ENCODE measurements at regions not wholly inside any gene's neighbourhood (a gene's known extent, or its start where the extent isn't known, plus 50 kb on each side); places are given as distances from the start of the nearest gene placed in this dataset.
"Not testable (repeated sequence)": the region's sequence is repeated elsewhere in the genome, so short reads cannot be mapped to it uniquely, and the experiment has no call there.

GRCh38 chr16:17744921-17745572 lies 274.3 kb upstream of the XYLT1 start:
- ChIA-PET CTCF (no interaction called here), POLR2A (no interaction called here)
- H3K9me3 Mint-ChIP-seq: peaks cover 5% of the 10 kb centered on the region
- H3K27me3 Mint-ChIP-seq: peaks cover 9% of the 10 kb centered on the region
- no peaks in the 10 kb centered on the region for H3K36me3 Mint-ChIP-seq (ENCODE audit: low read depth)
- ATAC-seq (ENCODE audit: low read depth) (no peak), DNase-seq (no peak)
- TF ChIP-seq, protein P1, sequence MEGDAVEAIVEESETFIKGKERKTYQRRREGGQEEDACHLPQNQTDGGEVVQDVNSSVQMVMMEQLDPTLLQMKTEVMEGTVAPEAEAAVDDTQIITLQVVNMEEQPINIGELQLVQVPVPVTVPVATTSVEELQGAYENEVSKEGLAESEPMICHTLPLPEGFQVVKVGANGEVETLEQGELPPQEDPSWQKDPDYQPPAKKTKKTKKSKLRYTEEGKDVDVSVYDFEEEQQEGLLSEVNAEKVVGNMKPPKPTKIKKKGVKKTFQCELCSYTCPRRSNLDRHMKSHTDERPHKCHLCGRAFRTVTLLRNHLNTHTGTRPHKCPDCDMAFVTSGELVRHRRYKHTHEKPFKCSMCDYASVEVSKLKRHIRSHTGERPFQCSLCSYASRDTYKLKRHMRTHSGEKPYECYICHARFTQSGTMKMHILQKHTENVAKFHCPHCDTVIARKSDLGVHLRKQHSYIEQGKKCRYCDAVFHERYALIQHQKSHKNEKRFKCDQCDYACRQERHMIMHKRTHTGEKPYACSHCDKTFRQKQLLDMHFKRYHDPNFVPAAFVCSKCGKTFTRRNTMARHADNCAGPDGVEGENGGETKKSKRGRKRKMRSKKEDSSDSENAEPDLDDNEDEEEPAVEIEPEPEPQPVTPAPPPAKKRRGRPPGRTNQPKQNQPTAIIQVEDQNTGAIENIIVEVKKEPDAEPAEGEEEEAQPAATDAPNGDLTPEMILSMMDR (IDR thresholded peaks at IDR 0.05): no peak
- H3K27ac Mint-ChIP-seq: no peak overlapping the region
- H3K4me1 Mint-ChIP-seq: no peaks in the 10 kb centered on the region
- intact Hi-C loops (cut with micrococcal nuclease): no loop called here
- no peak overlapping the region for H3K4me3 Mint-ChIP-seq

DNA sequence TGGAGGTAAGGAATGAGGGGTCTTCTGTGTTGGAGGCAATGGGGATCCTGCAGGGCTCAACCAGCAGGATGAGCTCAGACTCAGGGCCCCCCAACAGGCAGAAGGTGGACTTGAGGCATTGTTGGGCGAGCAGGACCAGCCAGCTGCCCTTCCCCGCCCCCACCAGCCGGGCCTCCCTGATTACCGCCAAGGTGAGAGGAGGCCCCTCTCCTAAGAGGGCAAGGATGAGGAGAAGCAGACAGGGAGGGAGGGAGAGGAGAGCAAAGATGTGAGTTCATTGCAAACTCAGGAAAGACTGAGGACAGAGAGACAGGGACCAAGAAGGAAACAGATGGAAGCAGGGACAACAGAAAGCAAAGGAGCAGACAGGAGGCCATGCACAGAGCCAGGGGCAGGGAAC lies 272.8 kb upstream of the XYLT1 start:
- Mint-ChIP-seq H3K4me1 (no peaks in the 10 kb centered on the region), H3K9me3 (no peaks in the 10 kb centered on the region), H3K36me3 (ENCODE audit: low read depth) (no peaks in the 10 kb centered on the region), H3K27ac (no peak overlapping the region), H3K27me3 (peaks cover 4% of the 10 kb centered on the region), H3K4me3 (no peak overlapping the region)
- CTCF ChIA-PET: no interaction called here
- TF ChIP-seq, protein P1 (IDR thresholded peaks at IDR 0.05): no peak
- DNase-seq: no peak
- ATAC-seq (ENCODE audit: low read depth): no peak
- intact Hi-C loops (cut with micrococcal nuclease): no loop called here
- POLR2A ChIA-PET: no interaction called here

DNA sequence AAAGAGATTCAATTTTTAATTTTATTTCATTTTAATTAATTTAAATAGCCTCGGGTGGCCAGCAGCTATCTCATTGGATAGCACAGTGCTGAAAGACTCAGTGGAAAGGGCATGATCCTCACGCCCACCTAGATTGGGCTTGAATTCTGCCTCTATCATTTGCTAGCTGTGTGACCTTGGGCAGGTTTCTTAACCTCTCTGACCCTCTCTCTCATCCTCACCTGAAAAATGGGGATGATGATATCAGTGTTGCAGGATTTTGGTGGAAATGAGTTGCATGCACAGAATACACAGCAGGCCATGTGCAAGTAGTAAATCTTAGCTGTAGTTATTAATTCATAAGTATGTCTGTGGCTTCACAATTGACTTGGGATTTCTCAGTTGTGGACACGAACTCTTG lies 272.4 kb upstream of the XYLT1 start:
- TF ChIP-seq, protein P1 (IDR thresholded peaks at IDR 0.05): no peak
- H3K4me1 Mint-ChIP-seq: no peaks in the 10 kb centered on the region
- no peak overlapping the region for H3K27ac Mint-ChIP-seq
- peaks cover 4% of the 10 kb centered on the region for H3K27me3 Mint-ChIP-seq
- ChIA-PET CTCF (no interaction called here), POLR2A (no interaction called here)
- intact Hi-C loops (cut with micrococcal nuclease): no loop called here
- DNase-seq (no peak), ATAC-seq (ENCODE audit: low read depth) (no peak)
- H3K4me3 Mint-ChIP-seq: no peak overlapping the region
- no peaks in the 10 kb centered on the region for H3K36me3 Mint-ChIP-seq (ENCODE audit: low read depth)
- no peaks in the 10 kb centered on the region for H3K9me3 Mint-ChIP-seq

GRCh38 chr16:17735099-17735498 lies 264.3 kb upstream of the XYLT1 start:
- H3K36me3 Mint-ChIP-seq (ENCODE audit: low read depth): not testable (repeated sequence)

GRCh38 chr16:17729820-17730219 lies 259.1 kb upstream of the XYLT1 start:
- peaks cover 5% of the 10 kb centered on the region for H3K27me3 Mint-ChIP-seq
- POLR2A ChIA-PET: no interaction called here
- H3K36me3 Mint-ChIP-seq (ENCODE audit: low read depth): no peaks in the 10 kb centered on the region
- H3K4me1 Mint-ChIP-seq: no peaks in the 10 kb centered on the region
- no peak for ATAC-seq (ENCODE audit: low read depth)
- CTCF ChIA-PET: no interaction called here
- intact Hi-C loops (cut with micrococcal nuclease): no loop called here
- TF ChIP-seq, protein P1 (IDR thresholded peaks at IDR 0.05): no peak
- no peak overlapping the region for H3K27ac Mint-ChIP-seq
- H3K4me3 Mint-ChIP-seq: no peak overlapping the region
- peaks cover 4% of the 10 kb centered on the region for H3K9me3 Mint-ChIP-seq
- no peak for DNase-seq

More at GRCh38 chr16:17735099-17735498, 264.3 kb upstream of the XYLT1 start:
- CTCF ChIA-PET; H3K4me3 Mint-ChIP-seq; ATAC-seq (ENCODE audit: low read depth); DNase-seq; intact Hi-C loops (cut with micrococcal nuclease); H3K9me3 Mint-ChIP-seq; H3K27me3 Mint-ChIP-seq; POLR2A ChIA-PET; H3K27ac Mint-ChIP-seq; H3K4me1 Mint-ChIP-seq: not testable (repeated sequence)

DNA sequence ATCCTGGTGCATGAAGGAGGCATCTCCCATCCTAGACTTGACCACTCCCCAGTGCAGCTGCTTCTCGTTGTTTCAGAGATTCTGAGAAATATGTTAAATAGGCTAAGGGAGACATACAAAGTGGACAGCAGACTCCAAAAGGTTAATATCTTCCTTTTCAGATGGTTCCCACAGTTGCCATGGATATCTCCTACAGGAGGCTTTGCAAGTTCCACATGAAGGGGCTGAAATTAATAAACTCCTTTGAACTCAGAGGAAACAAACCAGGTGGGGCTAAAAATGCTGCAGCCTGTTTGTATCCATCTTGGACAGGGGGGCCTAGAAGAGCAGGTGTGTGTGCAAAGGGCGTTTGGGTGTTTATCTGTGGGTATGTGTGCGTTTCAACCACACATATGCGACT lies 257.4 kb upstream of the XYLT1 start:
- POLR2A ChIA-PET: no interaction called here
- DNase-seq (no peak), ATAC-seq (ENCODE audit: low read depth) (no peak)
- TF ChIP-seq, protein P1 (IDR thresholded peaks at IDR 0.05): no peak
- Mint-ChIP-seq H3K4me3 (no peak overlapping the region), H3K27ac (no peak overlapping the region), H3K27me3 (peaks cover 5% of the 10 kb centered on the region), H3K9me3 (peaks cover 3% of the 10 kb centered on the region), H3K36me3 (ENCODE audit: low read depth) (no peaks in the 10 kb centered on the region), H3K4me1 (no peaks in the 10 kb centered on the region)
- CTCF ChIA-PET: no interaction called here
- intact Hi-C loops (cut with micrococcal nuclease): no loop called here
